Breast epithelium (tissue), 3 donors: ENCODE measurements at regions not wholly inside any gene's neighbourhood (a gene's known extent, or its start where the extent isn't known, plus 50 kb on each side); places are given as distances from the start of the nearest gene placed in this dataset.

Source experiments
- CTCF ChIP-seq, 3 donors: fragments of 450-650 bp; IDR thresholded peaks; one replicate each; pipeline ENCODE4 v1.5.1; 2016 to 2017; ENCODE audit warnings: antibody characterized with exemption in 3 of 3, mild to moderate bottlenecking in 3 of 3, moderate library complexity in 3 of 3
- POLR2A ChIP-seq: fragments of 450-650 bp; IDR thresholded peaks from one replicate; pipeline ENCODE4 v1.6.1; 2016; ENCODE audit warnings: antibody characterized with exemption, mild to moderate bottlenecking, moderate library complexity

- TF ChIP-seq CTCF (IDR thresholded peaks at IDR 0.05) (no peak), POLR2A (no peak)
Observed at GRCh38 chr9:16157651-16158050, 604.8 kb downstream of the CCDC171 start.
